SIG-M5 treated with dmso at 0.1 percent for 504 hours (cell line): ENCODE measurements at regions not wholly inside any gene's neighbourhood (a gene's known extent, or its start where the extent isn't known, plus 50 kb on each side); places are given as distances from the start of the nearest gene placed in this dataset.

Experiments
- DNase-seq: peaks from one replicate; lab custom pipeline; 2025; ENCODE audit not compliant: unreplicated experiment; lab: John Stamatoyannopoulos, UW

DNA sequence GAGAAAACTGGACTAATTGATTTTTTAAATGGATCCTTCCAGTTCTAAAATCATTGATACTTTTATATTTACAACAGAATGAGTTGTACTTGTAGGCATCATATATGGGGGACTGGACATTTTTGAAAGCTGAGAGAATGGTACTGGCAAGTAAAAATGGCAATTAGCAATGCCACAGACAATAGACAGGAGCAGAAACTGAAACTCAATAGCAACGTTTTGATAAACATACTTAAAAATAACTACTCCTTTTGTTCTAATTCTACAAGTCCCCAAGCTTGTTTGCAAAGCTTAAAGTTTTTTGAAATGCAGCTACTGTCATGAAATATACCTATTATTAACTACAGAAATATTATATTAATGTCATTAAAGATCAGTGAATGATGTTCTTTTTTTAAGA is 52.8 kb upstream of the FBXL7 start:
- DNase-seq, result no peak

- no peak for DNase-seq
Observed at GRCh38 chr5:15446552-15446951, 53.4 kb upstream of the FBXL7 start.

DNA sequence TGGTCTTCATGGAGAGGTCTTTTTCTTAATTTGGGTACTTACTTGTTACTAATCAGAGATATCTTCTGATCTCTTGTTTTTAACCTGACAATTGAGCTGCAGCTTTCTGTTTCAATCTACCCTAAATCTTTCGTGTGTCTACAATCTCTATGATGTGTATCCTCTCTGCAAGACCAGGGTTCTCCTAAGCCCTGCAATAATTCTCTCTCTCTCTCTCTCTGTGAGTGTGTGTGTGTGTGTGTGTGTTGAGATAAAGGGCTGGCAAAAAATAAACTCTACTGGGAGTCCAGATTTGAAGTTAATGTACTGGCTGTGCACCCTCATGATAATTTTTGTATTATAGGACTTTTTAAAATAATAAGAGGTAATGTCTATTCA is 57.8 kb upstream of the FBXL7 start:
- no peak for DNase-seq

DNA sequence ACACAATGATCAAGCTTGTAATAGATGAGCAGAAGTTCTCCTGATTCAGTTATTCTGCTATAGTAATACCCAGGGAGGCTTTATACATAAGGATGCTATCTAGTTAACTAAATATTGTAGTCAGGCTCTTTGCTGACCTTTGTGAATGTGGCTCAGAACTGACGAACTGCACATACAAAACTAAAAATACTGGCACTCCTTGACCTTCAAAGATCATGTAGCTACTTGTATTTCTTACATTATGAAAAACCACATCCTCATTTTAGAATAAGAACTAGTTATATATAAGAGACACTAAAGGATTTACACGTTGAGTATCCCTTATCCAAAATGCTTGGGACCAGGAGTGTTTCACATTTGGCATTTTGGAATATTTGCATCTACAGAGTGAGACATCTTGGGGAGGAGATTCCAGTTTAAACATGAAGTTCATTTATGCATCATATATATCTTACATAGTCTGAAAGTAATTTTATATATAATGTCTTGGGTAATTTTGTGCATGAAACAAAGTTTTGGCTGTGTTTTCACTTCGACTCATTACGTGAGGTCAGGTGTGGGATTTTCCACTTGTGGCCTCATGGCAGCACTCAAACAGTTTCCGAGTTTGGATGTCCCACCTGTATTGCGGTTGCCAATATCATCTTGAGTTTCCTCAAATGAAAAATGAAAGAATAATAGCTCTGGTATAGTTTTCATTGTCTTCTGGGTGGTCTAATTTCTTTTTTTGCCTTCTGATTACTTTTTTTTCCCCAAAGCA is 58.4 kb upstream of the FBXL7 start:
- no peak for DNase-seq

- no peak for DNase-seq
Observed at GRCh38 chr5:15440434-15440833, 59.5 kb upstream of the FBXL7 start.

DNA sequence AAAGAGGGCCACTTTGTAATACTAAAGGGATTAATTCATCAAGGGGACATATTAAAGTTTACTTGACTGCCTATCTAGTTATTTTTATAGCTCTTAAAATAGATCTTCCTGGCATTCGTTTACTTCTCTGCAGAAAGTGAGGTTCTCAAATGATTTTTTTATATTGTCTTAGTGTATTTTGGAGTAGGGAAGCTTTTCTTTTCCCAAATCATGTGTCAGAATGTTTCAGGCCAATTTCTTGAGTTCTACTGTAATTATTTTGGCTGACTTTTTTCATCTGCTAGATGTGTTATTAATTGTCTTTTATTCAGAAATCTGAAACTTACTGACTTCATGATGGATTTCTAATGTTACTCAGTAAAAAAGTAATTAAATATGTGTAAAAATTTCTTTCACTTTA is 60.2 kb upstream of the FBXL7 start:
- DNase-seq, result no peak

DNA sequence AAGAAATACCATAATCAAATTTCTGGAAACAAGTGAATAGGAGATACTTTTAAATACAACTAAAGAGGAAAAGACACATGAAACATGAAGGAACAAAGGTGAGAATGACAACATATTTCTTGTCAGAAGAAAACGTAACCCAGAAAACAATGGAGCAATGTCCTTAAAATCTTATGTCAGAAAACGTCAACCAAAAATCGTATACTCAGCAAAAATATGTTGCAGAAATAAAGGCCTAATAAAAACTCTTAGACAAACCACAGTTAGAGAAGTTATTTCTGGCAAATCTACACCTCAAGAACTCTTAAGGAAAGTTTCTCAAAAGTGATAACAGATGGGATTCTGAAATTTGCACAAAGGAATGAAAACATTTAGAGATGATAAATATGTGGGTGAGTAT is 66.3 kb upstream of the FBXL7 start:
- no peak for DNase-seq

DNA sequence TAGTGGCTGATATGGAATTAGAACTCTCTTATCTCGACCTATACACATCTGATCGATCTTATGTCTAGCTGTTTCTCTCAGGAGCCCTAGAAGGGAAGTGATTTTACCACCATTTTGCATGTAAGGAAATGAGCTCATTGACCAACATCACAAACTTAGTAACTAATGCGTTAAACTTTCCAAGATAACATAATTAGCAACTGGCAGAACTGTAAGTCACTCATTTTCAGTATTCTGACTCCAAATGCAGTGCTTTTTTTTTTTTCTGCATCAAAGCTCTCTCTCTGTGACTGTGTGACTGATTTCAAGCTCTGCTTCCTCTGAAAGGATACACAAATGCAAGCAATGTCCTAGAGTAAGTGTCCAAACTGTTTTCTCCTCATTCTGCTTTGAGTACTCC is 68.1 kb upstream of the FBXL7 start:
- no peak for DNase-seq

- no peak for DNase-seq
Observed at GRCh38 chr5:15425766-15426165, 74.2 kb upstream of the FBXL7 start.

DNA sequence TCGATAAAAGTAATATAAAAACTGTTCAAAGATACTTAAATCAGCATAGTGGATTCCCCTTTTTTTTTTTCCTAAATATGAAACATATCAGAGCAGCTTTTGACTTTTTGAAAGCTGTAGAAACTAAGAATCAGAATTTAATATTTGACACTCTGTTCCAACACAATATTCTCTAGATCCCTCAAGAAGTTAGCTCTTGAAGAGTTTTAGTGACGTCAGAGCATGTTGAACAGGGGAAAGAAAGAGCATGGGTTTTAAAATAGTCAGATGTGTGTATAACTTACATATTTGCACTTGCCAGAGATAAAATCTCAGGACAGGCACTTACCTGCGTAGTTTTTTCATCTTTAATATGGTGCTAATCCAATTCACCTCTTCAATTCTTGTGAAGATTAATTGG is 75.2 kb upstream of the FBXL7 start:
- no peak for DNase-seq

- DNase-seq, result no peak
Observed at GRCh38 chr5:15421921-15422412, 78.0 kb upstream of the FBXL7 start.

DNA sequence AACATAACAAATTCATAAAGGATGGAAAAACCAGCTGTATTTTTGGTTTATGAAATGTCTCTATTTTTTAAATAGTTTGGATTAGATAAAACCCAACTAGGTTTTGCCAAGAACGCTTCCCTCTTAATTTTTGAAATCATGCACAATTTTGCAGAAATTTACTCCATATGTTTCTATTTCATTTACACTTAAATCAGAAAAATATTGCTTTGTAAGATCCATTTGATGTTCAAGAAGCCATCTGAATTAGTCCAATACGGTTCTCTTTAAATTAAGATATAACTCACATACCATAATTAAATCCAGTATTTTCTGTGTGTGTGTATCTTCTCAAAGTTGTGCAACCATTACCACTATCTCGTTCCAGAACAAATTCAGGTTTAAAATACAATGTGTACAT is 78.6 kb upstream of the FBXL7 start:
- no peak for DNase-seq

DNA sequence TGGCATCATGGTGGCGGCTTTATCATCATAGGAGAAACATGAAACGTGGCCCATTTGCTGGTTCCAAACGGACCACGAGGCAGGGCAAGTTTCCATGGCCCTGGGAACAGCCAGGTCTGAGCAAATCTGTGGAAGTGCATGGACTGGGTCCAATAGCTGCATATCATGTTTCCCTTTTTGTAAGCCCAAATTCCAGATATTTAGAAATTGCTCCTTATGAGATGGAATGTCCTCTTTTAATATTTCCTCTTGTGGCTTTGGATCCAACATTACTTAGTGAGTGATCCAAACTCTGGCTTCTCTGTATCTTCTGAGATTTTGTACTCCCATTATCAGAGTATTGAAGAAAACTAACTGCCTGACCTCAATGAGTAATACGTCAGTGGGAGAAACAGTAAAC is 79.8 kb upstream of the FBXL7 start:
- DNase-seq, result no peak

GRCh38 chr5:15417156-15417555 is 82.8 kb upstream of the FBXL7 start:
- no peak for DNase-seq

DNA sequence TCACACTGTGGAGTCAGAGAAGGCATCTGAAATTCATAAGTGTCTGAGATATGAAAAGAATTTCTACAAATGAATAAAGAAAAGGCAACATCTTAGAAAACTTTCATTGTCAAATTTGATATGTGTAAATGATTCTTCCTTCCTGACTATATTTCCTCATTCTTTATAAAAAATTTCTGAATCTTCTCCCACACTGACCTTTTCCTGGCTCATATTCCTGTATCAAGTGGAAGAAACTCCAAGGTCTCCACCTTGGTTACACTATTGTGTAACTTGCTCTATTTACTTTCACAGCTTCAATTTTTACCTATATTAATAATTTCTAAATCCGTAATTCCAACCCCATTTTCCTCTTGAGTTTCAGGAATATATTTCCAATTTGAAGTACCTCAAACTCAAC is 93.5 kb upstream of the FBXL7 start:
- DNase-seq, result no peak

DNA sequence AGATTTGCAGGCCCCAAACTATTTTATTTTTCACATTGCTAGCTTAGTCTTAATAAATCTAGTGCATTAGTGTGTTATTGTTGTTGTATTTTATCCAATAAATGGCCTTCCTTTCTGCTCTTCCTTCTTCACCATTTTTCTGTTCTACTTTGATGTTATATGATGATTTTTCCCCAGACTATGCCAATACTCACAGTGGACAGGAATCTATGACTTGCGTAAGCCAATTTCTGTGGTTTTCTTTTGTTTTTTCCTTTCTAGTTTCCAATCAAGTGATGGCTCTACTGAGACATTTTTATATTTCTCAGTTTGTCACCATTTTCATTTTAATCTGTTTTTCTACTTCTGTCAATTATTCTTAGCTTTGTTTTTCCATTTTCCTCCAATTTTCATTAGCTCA is 106.8 kb upstream of the FBXL7 start:
- DNase-seq, result no peak

DNA sequence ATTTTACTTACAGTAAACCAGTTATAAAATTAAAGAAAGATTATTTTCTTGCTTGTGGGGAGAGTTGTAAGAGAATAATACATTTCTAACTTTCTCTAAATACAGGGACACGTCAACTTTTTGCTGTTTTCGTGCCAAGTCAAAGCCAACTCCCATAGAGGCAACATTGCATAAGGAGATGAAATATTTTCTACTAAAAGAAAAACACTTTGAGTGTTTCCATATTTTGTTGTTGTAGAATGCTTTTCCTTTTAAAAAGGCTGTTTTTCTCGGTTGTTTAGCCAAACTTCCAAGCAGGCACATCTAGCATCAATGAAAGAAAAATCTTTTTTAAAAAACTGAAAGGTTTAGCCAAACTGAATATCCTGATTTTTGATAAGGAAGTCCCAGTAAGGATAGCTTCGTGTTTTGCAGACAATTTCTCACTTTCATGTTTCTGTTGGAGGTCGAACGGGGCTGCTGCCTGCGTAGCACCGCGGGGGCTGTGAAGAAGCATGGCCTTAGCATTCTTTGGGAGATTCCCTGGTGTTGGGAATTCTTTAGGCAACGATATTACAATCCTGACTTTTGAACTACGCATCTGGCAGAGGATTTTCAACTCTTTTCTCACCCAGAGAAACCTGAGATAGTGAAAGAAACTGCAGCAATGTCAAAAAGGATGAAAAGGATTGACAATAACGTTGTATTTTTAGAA is 108.1 kb upstream of the FBXL7 start:
- no peak for DNase-seq

DNA sequence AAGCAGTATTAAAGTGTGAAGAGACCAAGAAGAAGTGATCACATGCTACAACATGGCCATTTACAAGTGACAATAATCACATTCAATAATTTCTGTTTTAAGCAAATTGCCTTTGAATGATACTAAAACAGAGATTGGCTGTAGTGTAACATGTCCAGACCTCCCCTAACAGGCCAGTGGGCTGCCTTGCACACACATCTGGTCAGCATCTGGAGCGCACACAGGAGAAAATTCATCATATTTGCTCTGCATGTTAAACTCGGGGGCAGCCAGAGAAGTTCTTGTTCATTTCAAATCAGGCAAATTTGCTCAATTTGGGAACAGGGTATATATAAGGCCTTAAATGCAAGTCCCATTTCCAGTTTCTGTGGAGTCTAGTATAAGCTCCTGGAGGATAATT is 111.1 kb upstream of the FBXL7 start:
- DNase-seq, result no peak

DNA sequence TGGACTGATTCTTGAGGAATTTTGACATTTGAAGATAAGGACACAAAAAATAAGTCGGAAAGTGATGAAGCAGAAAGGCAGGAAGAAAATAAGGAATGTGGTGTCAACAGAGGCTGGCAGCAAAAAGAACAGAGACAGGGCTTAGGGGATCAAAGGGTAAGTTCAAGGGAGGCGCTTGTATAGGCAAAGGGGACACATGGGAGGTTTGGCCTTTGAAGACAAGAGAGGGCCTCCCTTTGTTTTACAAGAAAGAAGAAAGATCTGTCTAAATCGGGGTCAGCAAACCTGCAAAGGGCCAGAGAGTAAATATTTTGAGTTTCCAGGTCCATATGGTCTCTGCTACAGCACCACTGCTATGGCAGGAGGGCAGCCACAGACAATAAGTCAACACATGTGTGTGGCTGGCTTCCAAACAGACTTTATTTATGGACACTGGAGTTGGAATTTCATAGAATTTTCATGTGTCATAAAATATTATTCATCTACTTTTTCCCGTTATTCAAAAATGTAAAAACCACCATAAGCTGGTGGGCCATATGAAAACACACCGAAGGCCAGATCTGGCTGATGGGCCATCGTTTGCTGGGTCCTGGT is 112.0 kb upstream of the FBXL7 start:
- no peak for DNase-seq

DNA sequence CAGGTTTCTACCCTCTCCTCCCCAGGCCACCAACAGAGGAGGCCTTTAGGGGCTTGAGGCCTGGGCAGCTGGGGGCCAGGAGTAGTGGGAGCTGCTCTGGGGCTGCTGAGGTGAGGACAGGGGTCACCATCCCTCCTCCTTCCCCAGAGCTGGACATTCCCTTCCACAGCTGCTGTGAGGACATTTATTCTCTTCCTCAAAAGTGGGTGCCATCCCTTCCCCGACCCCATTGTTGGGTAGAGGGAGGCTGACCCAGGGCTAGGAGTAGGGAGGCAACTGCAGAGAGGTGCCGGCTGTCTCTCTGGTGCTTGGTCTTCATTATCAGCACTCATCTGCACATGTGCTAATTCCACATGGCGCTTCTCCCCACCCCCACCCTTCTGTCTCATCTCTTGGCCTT is 113.9 kb upstream of the FBXL7 start:
- DNase-seq, result no peak

DNA sequence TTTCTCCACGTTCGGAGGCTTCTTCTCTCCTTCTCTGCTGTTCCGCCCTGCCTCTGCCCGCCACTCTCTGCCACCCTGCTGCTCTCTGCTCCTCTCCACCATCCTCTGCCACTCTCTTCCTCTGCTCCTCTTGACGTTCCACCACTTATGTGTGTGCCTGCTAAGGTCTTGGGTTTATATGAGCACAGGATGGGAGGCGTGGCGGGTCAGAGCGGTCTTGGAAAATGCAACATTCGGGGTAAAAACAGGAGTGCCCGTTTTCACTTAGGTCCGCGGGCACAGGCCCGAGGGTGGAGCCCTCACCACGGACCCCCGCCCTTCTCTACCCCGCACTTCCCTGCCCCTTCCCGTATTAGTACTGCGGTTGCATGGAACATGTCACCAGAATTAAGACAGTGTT is 114.4 kb upstream of the FBXL7 start:
- no peak for DNase-seq

GRCh38 chr5:15385037-15385436 is 114.9 kb upstream of the FBXL7 start:
- DNase-seq, result no peak
